Right lobe of liver (tissue), 6 donors: ENCODE measurements at regions not wholly inside any gene's neighbourhood (a gene's known extent, or its start where the extent isn't known, plus 50 kb on each side); places are given as distances from the start of the nearest gene placed in this dataset.

Source experiments
- ATAC-seq, 4 donors: fragments of 200-7000 bp; cut with Tn5 transposase; one replicate each; pipeline ENCODE4 v1.9.1; 2020; ENCODE audit warnings: mild to moderate bottlenecking in 4 of 4, moderate library complexity in 4 of 4
- DNase-seq, 3 donors: peaks; one replicate each; pipeline ENCODE4 v3.0.0-alpha.2; 2020
- H3K27ac ChIP-seq, 3 donors: fragments of 200-600 bp; one replicate each; pipeline ENCODE4 v1.8.0; 2022
- H3K27me3 ChIP-seq, 2 donors: fragments of 200-600 bp; one replicate each; pipeline ENCODE4 v1.8.0; 2022
- H3K36me3 ChIP-seq, 4 donors: fragments of 200-600 bp; sonication (generic) in 1 of 4; one replicate each; pipeline versions ENCODE4 v1.5.1 to v1.8.0; 2017 to 2022; ENCODE audit warnings: control low read depth in 1 of 4
- H3K4me1 ChIP-seq, 4 donors: fragments of 200-600 bp; sonication (generic) in 1 of 4; one replicate each; pipeline versions ENCODE4 v1.5.1 to v1.8.0; 2017 to 2022; ENCODE audit warnings: control low read depth in 1 of 4
- H3K4me3 ChIP-seq, 3 donors: fragments of 200-600 bp; one replicate each; pipeline ENCODE4 v1.8.0; 2022
- H3K9me3 ChIP-seq, 4 donors: fragments of 200-600 bp; sonication (generic) in 1 of 4; one replicate each; pipeline versions ENCODE4 v1.5.1 to v1.8.0; 2017 to 2022; ENCODE audit warnings: control low read depth in 1 of 4
- CTCF ChIP-seq, 4 donors: fragments of 200-600 bp in 3 of 4; fragments of 450-650 bp in 1 of 4; IDR thresholded peaks; one replicate each; pipeline versions ENCODE4 v1.5.1 to v1.8.0; 2016 to 2022; ENCODE audit warnings: antibody characterized with exemption in 4 of 4, mild to moderate bottlenecking in 2 of 4
- POLR2A ChIP-seq: fragments of 450-650 bp; IDR thresholded peaks from one replicate; pipeline ENCODE4 v1.6.1; 2017; ENCODE audit warnings: antibody characterized with exemption, mild to moderate bottlenecking
- WGBS: methylation state at CpG from one replicate; pipeline ENCODE4 v1.1.6; 2018; ENCODE audit warnings: low coverage, low lambda C conversion rate; ENCODE audit not compliant: insufficient coverage; ENCODE audit errors: missing lambda C conversion rate; 5-methylcytosine and 5-hydroxymethylcytosine counted together
- intact Hi-C, 2 donors: fragments of 100-400 bp; cut with DNase I; formaldehyde crosslinking; loops; one replicate each; pipeline versions ENCODE4 v1.11.2 to v1.14.1; 2022
- donor health status: DM: no; HTN: yes; CAD: no.
- donor health status: DM: no; HTN: no; CAD: no.
- donor health status: DM: no; HTN: no; CAD: no.
- donor health status: DM: no; HTN: yes; CAD: no.
- donor health status: DM: no; HTN: yes; CAD: no.

GRCh38 chr15:35994876-35995275 is 448.9 kb upstream of the DPH6 start:
- no peak overlapping the region for H3K27ac ChIP-seq
- no peak overlapping the region for H3K4me3 ChIP-seq
- H3K27me3 ChIP-seq, result no peaks in the 10 kb centered on the region
- WGBS, result 67% methylated on average over 1 of the region's 1 CpG
- no peaks in the 10 kb centered on the region for H3K4me1 ChIP-seq
- DNase-seq (no peak), ATAC-seq (no peak)
- intact Hi-C loops, result no loop called here
- H3K36me3 ChIP-seq, result no peaks in the 10 kb centered on the region
- TF ChIP-seq POLR2A (no peak), CTCF (IDR thresholded peaks at IDR 0.05) (no peak)
- no peaks in the 10 kb centered on the region for H3K9me3 ChIP-seq

GRCh38 chr15:35998663-35999602 is 453.0 kb upstream of the DPH6 start:
- ATAC-seq, result no peak
- 61% methylated on average over 7 of the region's 7 CpGs for WGBS
- H3K9me3 ChIP-seq, result no peaks in the 10 kb centered on the region
- DNase-seq, result no peak
- no peak overlapping the region for H3K27ac ChIP-seq
- H3K36me3 ChIP-seq, result no peaks in the 10 kb centered on the region
- no peaks in the 10 kb centered on the region for H3K27me3 ChIP-seq
- intact Hi-C loops, result no loop called here
- H3K4me3 ChIP-seq, result no peak overlapping the region
- no peaks in the 10 kb centered on the region for H3K4me1 ChIP-seq
- TF ChIP-seq POLR2A, result no peak
- TF ChIP-seq CTCF (IDR thresholded peaks at IDR 0.05), result no peak

GRCh38 chr15:36004891-36005490 is 459.0 kb upstream of the DPH6 start:
- Histone ChIP-seq H3K27ac (no peak overlapping the region), H3K36me3 (no peaks in the 10 kb centered on the region), H3K27me3 (no peaks in the 10 kb centered on the region), H3K9me3 (no peaks in the 10 kb centered on the region), H3K4me3 (no peak overlapping the region), H3K4me1 (no peaks in the 10 kb centered on the region)
- 61% methylated on average over 2 of the region's 2 CpGs for WGBS
- DNase-seq (no peak), ATAC-seq (peak in 1 of 4 donors; percentile 23)
- intact Hi-C loops, result no loop called here
- TF ChIP-seq CTCF (IDR thresholded peaks at IDR 0.05) (no peak), POLR2A (no peak)

GRCh38 chr15:36005542-36005941 is 459.6 kb upstream of the DPH6 start:
- WGBS, result 81% methylated on average over 2 of the region's 2 CpGs
- Histone ChIP-seq H3K4me1 (no peaks in the 10 kb centered on the region), H3K27me3 (no peaks in the 10 kb centered on the region), H3K36me3 (no peaks in the 10 kb centered on the region), H3K9me3 (no peaks in the 10 kb centered on the region), H3K27ac (no peak overlapping the region), H3K4me3 (no peak overlapping the region)
- intact Hi-C loops, result no loop called here
- ATAC-seq (no peak), DNase-seq (no peak)
- TF ChIP-seq CTCF (IDR thresholded peaks at IDR 0.05) (no peak), POLR2A (no peak)
